ENCODE measurements at regions not wholly inside any gene's neighbourhood (a gene's known extent, or its start where the extent isn't known, plus 50 kb on each side); places are given as distances from the start of the nearest gene placed in this dataset.
"Not testable (repeated sequence)": the region's sequence is repeated elsewhere in the genome, so short reads cannot be mapped to it uniquely, and the experiment has no call there.

GRCh38 chr2:182477774-182478173, 50.9 kb upstream of the PDE1A start:
- no peak for DNase-seq

- DNase-seq = no peak
Observed at GRCh38 chr2:182481676-182482075, 54.8 kb upstream of the PDE1A start.

- DNase-seq = peak; percentile 8
Observed at GRCh38 chr2:182482511-182482910, 55.7 kb upstream of the PDE1A start.

- no peak for DNase-seq
Observed at GRCh38 chr2:182496596-182496995, 69.8 kb upstream of the PDE1A start.

- no peak for DNase-seq
Observed at GRCh38 chr2:182499706-182500470, 73.1 kb upstream of the PDE1A start.

GRCh38 chr2:182503886-182504285, 77.0 kb upstream of the PDE1A start:
- DNase-seq = peak; percentile 25

- peak; percentile 52 for DNase-seq
Observed at GRCh38 chr2:182504903-182505302, 78.1 kb upstream of the PDE1A start.

- DNase-seq = peak; percentile 30
Observed at GRCh38 chr2:182506606-182507005, 79.8 kb upstream of the PDE1A start.

- DNase-seq = not testable (repeated sequence)
Observed at GRCh38 chr2:182508583-182508982, 81.7 kb upstream of the PDE1A start.

GRCh38 chr2:182509216-182509615, 82.4 kb upstream of the PDE1A start:
- no peak for DNase-seq

- DNase-seq = no peak
Observed at GRCh38 chr2:182521453-182522404, 94.9 kb upstream of the PDE1A start.

- no peak for DNase-seq
Observed at GRCh38 chr2:182522405-182522896, 95.6 kb upstream of the PDE1A start.

- DNase-seq = no peak
Observed at GRCh38 chr2:182522972-182523473, 96.2 kb upstream of the PDE1A start.

GRCh38 chr2:182530636-182531035, 103.8 kb upstream of the PDE1A start:
- DNase-seq = no peak

- DNase-seq = no peak
Observed at GRCh38 chr2:182540252-182540651, 113.4 kb upstream of the PDE1A start.

GRCh38 chr2:182541268-182541667, 114.4 kb upstream of the PDE1A start:
- DNase-seq = no peak

- no peak for DNase-seq
Observed at GRCh38 chr2:182542501-182543258, 115.8 kb upstream of the PDE1A start.

- no peak for DNase-seq
Observed at GRCh38 chr2:182543741-182544525, 117.1 kb upstream of the PDE1A start.

- no peak for DNase-seq
Observed at GRCh38 chr2:182545420-182546167, 118.8 kb upstream of the PDE1A start.

- no peak for DNase-seq
Observed at GRCh38 chr2:182548031-182548950, 121.5 kb upstream of the PDE1A start.
